Ammon's horn (tissue), 1 donor: ENCODE measurements at regions not wholly inside any gene's neighbourhood (a gene's known extent, or its start where the extent isn't known, plus 50 kb on each side); places are given as distances from the start of the nearest gene placed in this dataset.
"Not testable (repeated sequence)": the region's sequence is repeated elsewhere in the genome, so short reads cannot be mapped to it uniquely, and the experiment has no call there.

Experiments
- DNase-seq: peaks from one replicate; pipeline ENCODE4 v3.0.0-alpha.2; 2016; ENCODE audit warnings: low spot score

- DNase-seq = no peak
These were observed 569.4 kb upstream of the SALL3 start for GRCh38 chr18:78410094-78410786.

GRCh38 chr18:78411539-78411938 lies 568.1 kb upstream of the SALL3 start:
- no peak for DNase-seq

GRCh38 chr18:78414302-78414701 lies 565.3 kb upstream of the SALL3 start:
- no peak for DNase-seq

- no peak for DNase-seq
These were observed 562.8 kb upstream of the SALL3 start for GRCh38 chr18:78416853-78417252.

GRCh38 chr18:78418379-78418778 lies 561.2 kb upstream of the SALL3 start:
- DNase-seq = no peak

- no peak for DNase-seq
These were observed 560.4 kb upstream of the SALL3 start for GRCh38 chr18:78419171-78419570.

GRCh38 chr18:78420116-78420515 lies 559.5 kb upstream of the SALL3 start:
- no peak for DNase-seq

- no peak for DNase-seq
These were observed 558.2 kb upstream of the SALL3 start for GRCh38 chr18:78421392-78421791.

- no peak for DNase-seq
These were observed 557.3 kb upstream of the SALL3 start for GRCh38 chr18:78422336-78422735.

GRCh38 chr18:78423811-78424210 lies 555.8 kb upstream of the SALL3 start:
- DNase-seq = no peak

- DNase-seq = no peak
These were observed 555.1 kb upstream of the SALL3 start for GRCh38 chr18:78424403-78425018.

- DNase-seq = no peak
These were observed 554.6 kb upstream of the SALL3 start for GRCh38 chr18:78425019-78425412.

- DNase-seq = no peak
These were observed 552.5 kb upstream of the SALL3 start for GRCh38 chr18:78427081-78427480.

- DNase-seq = no peak
These were observed 550.2 kb upstream of the SALL3 start for GRCh38 chr18:78429127-78430108.

- DNase-seq = no peak
These were observed 549.4 kb upstream of the SALL3 start for GRCh38 chr18:78430131-78430758.

GRCh38 chr18:78431606-78432005 lies 548.0 kb upstream of the SALL3 start:
- DNase-seq = no peak

- no peak for DNase-seq
These were observed 546.1 kb upstream of the SALL3 start for GRCh38 chr18:78433562-78433961.

- no peak for DNase-seq
These were observed 543.5 kb upstream of the SALL3 start for GRCh38 chr18:78436110-78436509.

- DNase-seq = not testable (repeated sequence)
These were observed 541.4 kb upstream of the SALL3 start for GRCh38 chr18:78438235-78438634.

GRCh38 chr18:78445880-78446279 lies 533.7 kb upstream of the SALL3 start:
- no peak for DNase-seq

GRCh38 chr18:78447211-78447610 lies 532.4 kb upstream of the SALL3 start:
- DNase-seq = no peak

- DNase-seq = no peak
These were observed 531.5 kb upstream of the SALL3 start for GRCh38 chr18:78448106-78448505.
